Neural cell (in vitro differentiated cells): ENCODE measurements at regions not wholly inside any gene's neighbourhood (a gene's known extent, or its start where the extent isn't known, plus 50 kb on each side); places are given as distances from the start of the nearest gene placed in this dataset.

Experiments used
- H2AFZ ChIP-seq: fragments of 200-600, 300-800 bp; sonication (generic), shearing (Covaris generic); 2 replicates; pipeline ENCODE4 v1.6.0; 2014; ENCODE audit warnings: low read depth, mild to moderate bottlenecking, antibody characterized with exemption, low read length, moderate library complexity
- H3F3A ChIP-seq: fragments of 200-600 bp; shearing (Covaris generic); 2 replicates; pipeline ENCODE4 v1.6.1; 2016; ENCODE audit warnings: mild to moderate bottlenecking, moderate library complexity, mixed read lengths, antibody characterized with exemption, low read length; ENCODE audit not compliant: insufficient read depth, poor library complexity, severe bottlenecking
- H3K27ac ChIP-seq: fragments of 200-600, 300-800 bp; sonication (generic), shearing (Covaris generic); 2 replicates; pipeline ENCODE4 v1.5.1; 2014; ENCODE audit warnings: mild to moderate bottlenecking, low read length, moderate library complexity
- H3K27me3 ChIP-seq: fragments of 300-800, 200-600 bp; sonication (generic), shearing (Covaris generic); 2 replicates; pipeline ENCODE4 v1.6.0; 2014; ENCODE audit warnings: mild to moderate bottlenecking, low read depth, low read length, moderate library complexity; ENCODE audit not compliant: insufficient read depth
- H3K36me3 ChIP-seq: fragments of 300-800, 200-600 bp; sonication (generic), shearing (Covaris generic); 2 replicates; pipeline ENCODE4 v1.5.1; 2014; ENCODE audit warnings: mild to moderate bottlenecking, antibody characterized with exemption, low read length, moderate library complexity; ENCODE audit not compliant: insufficient read depth
- H3K4me2 ChIP-seq: fragments of 300-800, 200-600 bp; sonication (generic), shearing (Covaris generic); 2 replicates; pipeline ENCODE4 v1.6.0; 2014; ENCODE audit warnings: mild to moderate bottlenecking, low read length
- H3K4me3 ChIP-seq: fragments of 300-800, 200-600 bp; sonication (generic), shearing (Covaris generic); 2 replicates; pipeline ENCODE4 v1.5.1; 2014; ENCODE audit warnings: mild to moderate bottlenecking, low read length, moderate library complexity
- H3K79me2 ChIP-seq: fragments of 200-600 bp; shearing (Covaris generic); replicated peaks from 2 replicates; pipeline ENCODE4 v1.6.0; 2014; ENCODE audit warnings: mild to moderate bottlenecking, low read length, moderate library complexity; ENCODE audit not compliant: insufficient read depth
- H3K9ac ChIP-seq: fragments of 300-800, 200-600 bp; sonication (generic), shearing (Covaris generic); 2 replicates; pipeline ENCODE4 v1.6.1; 2016; ENCODE audit warnings: mild to moderate bottlenecking, low read length, mixed read lengths
- H3K9me2 ChIP-seq: fragments of 200-600 bp; shearing (Covaris generic); 2 replicates; pipeline ENCODE4 v1.6.1; 2016; ENCODE audit warnings: mild to moderate bottlenecking, low read length, mixed read lengths; ENCODE audit not compliant: insufficient read depth
- H3K9me3 ChIP-seq: fragments of 200-600, 300-800 bp; sonication (generic), shearing (Covaris generic); 2 replicates; pipeline ENCODE4 v1.6.1; 2016; ENCODE audit warnings: mild to moderate bottlenecking, mixed run types, low read length, moderate library complexity, mixed read lengths
- H4K20me1 ChIP-seq: fragments of 200-600 bp; shearing (Covaris generic); 2 replicates; pipeline ENCODE4 v1.6.1; 2016; ENCODE audit warnings: mild to moderate bottlenecking, mixed run types; ENCODE audit not compliant: insufficient read depth
- EP300 ChIP-seq: fragments of 450-650 bp; conservative IDR thresholded peaks from 2 replicates; pipeline ENCODE4 v1.6.1; 2014; ENCODE audit warnings: antibody characterized with exemption, mild to moderate bottlenecking, moderate library complexity; ENCODE audit not compliant: poor library complexity, severe bottlenecking
- EZH2 ChIP-seq: fragments of 200-600, 300-800 bp; shearing (Covaris generic), sonication (generic); IDR thresholded peaks from 2 replicates; pipeline ENCODE4 v1.6.1; 2014; ENCODE audit warnings: antibody characterized with exemption, low read length, borderline replicate concordance, mild to moderate bottlenecking; ENCODE audit not compliant: insufficient read depth, poor library complexity, severe bottlenecking
- POLR2AphosphoS5 ChIP-seq: IDR thresholded peaks from 2 replicates; pipeline ENCODE4 v1.6.1; 2012
- RAD21 ChIP-seq: fragments of 450-650 bp; conservative IDR thresholded peaks from 2 replicates; pipeline ENCODE4 v1.6.1; 2014; ENCODE audit warnings: antibody characterized with exemption, mild to moderate bottlenecking, moderate library complexity
- SMC3 ChIP-seq: fragments of 450-650 bp; conservative IDR thresholded peaks from 2 replicates; pipeline ENCODE4 v1.6.1; 2014; ENCODE audit warnings: antibody characterized with exemption, mild to moderate bottlenecking, moderate library complexity; ENCODE audit not compliant: poor library complexity
- TAF1 ChIP-seq: IDR thresholded peaks from 2 replicates; pipeline ENCODE4 v1.6.1; 2012; ENCODE audit warnings: low read depth
- TF ChIP-seq, protein P1 (sequence below): IDR thresholded peaks from 2 replicates; pipeline ENCODE4 v1.6.1; 2012; ENCODE audit warnings: borderline replicate concordance
- TF ChIP-seq, protein P2 (sequence below): fragments of 450-650 bp; IDR thresholded peaks from 2 replicates; pipeline ENCODE4 v1.5.1; 2014; ENCODE audit warnings: antibody characterized with exemption, mild to moderate bottlenecking, moderate library complexity; ENCODE audit not compliant: poor library complexity, severe bottlenecking

GRCh38 chr9:10744669-10745068 is 131.9 kb upstream of the PTPRD start:
- Histone ChIP-seq H2AFZ (no peak overlapping the region), H3K36me3 (no peaks in the 10 kb centered on the region), H3K27me3 (no peaks in the 10 kb centered on the region), H3K27ac (no peak overlapping the region), H3K9ac (no peak overlapping the region), H3K9me2 (no peaks in the 10 kb centered on the region), H3K4me3 (no peak overlapping the region), H3K79me2 (no peaks in the 10 kb centered on the region), H4K20me1 (no peaks in the 10 kb centered on the region), H3K4me2 (no peak overlapping the region), H3F3A (no peaks in the 10 kb centered on the region), H3K9me3 (no peaks in the 10 kb centered on the region)
- TF ChIP-seq, protein P1, sequence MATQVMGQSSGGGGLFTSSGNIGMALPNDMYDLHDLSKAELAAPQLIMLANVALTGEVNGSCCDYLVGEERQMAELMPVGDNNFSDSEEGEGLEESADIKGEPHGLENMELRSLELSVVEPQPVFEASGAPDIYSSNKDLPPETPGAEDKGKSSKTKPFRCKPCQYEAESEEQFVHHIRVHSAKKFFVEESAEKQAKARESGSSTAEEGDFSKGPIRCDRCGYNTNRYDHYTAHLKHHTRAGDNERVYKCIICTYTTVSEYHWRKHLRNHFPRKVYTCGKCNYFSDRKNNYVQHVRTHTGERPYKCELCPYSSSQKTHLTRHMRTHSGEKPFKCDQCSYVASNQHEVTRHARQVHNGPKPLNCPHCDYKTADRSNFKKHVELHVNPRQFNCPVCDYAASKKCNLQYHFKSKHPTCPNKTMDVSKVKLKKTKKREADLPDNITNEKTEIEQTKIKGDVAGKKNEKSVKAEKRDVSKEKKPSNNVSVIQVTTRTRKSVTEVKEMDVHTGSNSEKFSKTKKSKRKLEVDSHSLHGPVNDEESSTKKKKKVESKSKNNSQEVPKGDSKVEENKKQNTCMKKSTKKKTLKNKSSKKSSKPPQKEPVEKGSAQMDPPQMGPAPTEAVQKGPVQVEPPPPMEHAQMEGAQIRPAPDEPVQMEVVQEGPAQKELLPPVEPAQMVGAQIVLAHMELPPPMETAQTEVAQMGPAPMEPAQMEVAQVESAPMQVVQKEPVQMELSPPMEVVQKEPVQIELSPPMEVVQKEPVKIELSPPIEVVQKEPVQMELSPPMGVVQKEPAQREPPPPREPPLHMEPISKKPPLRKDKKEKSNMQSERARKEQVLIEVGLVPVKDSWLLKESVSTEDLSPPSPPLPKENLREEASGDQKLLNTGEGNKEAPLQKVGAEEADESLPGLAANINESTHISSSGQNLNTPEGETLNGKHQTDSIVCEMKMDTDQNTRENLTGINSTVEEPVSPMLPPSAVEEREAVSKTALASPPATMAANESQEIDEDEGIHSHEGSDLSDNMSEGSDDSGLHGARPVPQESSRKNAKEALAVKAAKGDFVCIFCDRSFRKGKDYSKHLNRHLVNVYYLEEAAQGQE = no peak
- no peak for TF ChIP-seq RAD21
- TF ChIP-seq POLR2AphosphoS5 = no peak
- no peak for TF ChIP-seq SMC3
- no peak for TF ChIP-seq EP300
- TF ChIP-seq, protein P2, sequence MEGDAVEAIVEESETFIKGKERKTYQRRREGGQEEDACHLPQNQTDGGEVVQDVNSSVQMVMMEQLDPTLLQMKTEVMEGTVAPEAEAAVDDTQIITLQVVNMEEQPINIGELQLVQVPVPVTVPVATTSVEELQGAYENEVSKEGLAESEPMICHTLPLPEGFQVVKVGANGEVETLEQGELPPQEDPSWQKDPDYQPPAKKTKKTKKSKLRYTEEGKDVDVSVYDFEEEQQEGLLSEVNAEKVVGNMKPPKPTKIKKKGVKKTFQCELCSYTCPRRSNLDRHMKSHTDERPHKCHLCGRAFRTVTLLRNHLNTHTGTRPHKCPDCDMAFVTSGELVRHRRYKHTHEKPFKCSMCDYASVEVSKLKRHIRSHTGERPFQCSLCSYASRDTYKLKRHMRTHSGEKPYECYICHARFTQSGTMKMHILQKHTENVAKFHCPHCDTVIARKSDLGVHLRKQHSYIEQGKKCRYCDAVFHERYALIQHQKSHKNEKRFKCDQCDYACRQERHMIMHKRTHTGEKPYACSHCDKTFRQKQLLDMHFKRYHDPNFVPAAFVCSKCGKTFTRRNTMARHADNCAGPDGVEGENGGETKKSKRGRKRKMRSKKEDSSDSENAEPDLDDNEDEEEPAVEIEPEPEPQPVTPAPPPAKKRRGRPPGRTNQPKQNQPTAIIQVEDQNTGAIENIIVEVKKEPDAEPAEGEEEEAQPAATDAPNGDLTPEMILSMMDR = no peak
- no peak for TF ChIP-seq TAF1

DNA sequence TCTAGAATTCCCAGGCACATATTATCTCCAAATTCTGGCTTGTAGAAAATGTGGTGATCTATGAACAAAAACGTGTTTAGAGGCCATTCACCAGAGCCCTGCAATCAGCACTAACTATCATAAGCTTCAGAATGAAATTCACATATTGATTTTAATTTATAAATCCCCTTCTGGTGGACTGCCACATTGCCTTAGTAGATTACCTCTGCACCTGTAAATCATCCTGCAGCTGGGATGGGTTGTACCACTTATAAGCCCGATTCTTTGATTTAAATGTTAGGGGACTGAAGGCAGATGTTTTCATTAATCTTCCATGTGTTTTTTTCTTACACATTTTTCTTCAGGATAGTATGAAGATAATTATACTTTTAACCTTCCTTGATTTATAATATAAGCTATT is 140.7 kb upstream of the PTPRD start:
- Histone ChIP-seq H4K20me1 (no peaks in the 10 kb centered on the region), H3K9ac (no peak overlapping the region), H3K27ac (no peak overlapping the region), H3K9me3 (no peaks in the 10 kb centered on the region), H3K79me2 (no peaks in the 10 kb centered on the region), H3K36me3 (no peaks in the 10 kb centered on the region), H2AFZ (no peak overlapping the region), H3K27me3 (no peaks in the 10 kb centered on the region), H3K4me3 (no peak overlapping the region), H3F3A (no peaks in the 10 kb centered on the region), H3K9me2 (no peaks in the 10 kb centered on the region), H3K4me2 (no peak overlapping the region)
- TF ChIP-seq SMC3 (no peak), EP300 (no peak), RAD21 (no peak), POLR2AphosphoS5 (no peak), EZH2 (no peak)
- TF ChIP-seq, protein P2 = no peak
